IPS-20b (cell line): ENCODE measurements at regions not wholly inside any gene's neighbourhood (a gene's known extent, or its start where the extent isn't known, plus 50 kb on each side); places are given as distances from the start of the nearest gene placed in this dataset.

Experiments used
- H3K27ac ChIP-seq: one replicate; pipeline ENCODE4 v1.5.1; 2013; ENCODE audit warnings: low read length
- H3K27me3 ChIP-seq: 2 replicates; pipeline ENCODE4 v1.6.1; 2013; ENCODE audit warnings: mild to moderate bottlenecking, low read length, inconsistent platforms; ENCODE audit not compliant: insufficient read depth
- H3K36me3 ChIP-seq: 2 replicates; pipeline ENCODE4 v1.6.1; 2013; ENCODE audit warnings: low read depth, mild to moderate bottlenecking, inconsistent platforms, low read length, moderate library complexity; ENCODE audit not compliant: insufficient read depth
- H3K4me1 ChIP-seq: 2 replicates; pipeline ENCODE4 v1.6.1; 2013; ENCODE audit warnings: mild to moderate bottlenecking, control low read depth, inconsistent platforms, low read length, moderate library complexity; ENCODE audit not compliant: insufficient read depth
- H3K4me3 ChIP-seq: 2 replicates; pipeline ENCODE4 v1.5.1; 2013; ENCODE audit warnings: mild to moderate bottlenecking, low read length, inconsistent platforms
- H3K9ac ChIP-seq: 2 replicates; pipeline ENCODE4 v1.6.1; 2013; ENCODE audit warnings: low read depth, mild to moderate bottlenecking, inconsistent platforms, low read length, moderate library complexity
- H3K9me3 ChIP-seq: 2 replicates; pipeline ENCODE4 v1.6.1; 2013; ENCODE audit warnings: mild to moderate bottlenecking, low read depth, low read length, inconsistent platforms; ENCODE audit not compliant: insufficient read depth

DNA sequence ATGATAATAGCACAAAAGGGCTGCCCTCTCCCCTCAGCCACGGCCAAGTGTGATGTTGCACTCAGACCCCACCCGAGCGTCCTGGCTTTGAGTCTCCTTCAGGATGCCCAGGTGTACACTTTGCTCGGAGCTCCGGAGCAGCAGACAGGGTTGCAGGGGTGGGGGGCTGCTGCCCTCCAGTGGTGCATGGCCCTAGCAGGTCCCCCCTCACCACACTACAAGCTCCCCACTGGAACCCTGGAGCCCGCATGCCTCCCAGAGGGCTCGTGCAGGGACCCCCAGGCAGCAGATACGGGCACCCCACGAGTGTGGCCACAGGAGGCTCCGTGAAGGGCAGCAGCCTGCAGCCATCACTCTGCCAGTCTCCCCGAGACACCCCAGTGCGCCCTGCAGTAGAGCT lies 69.9 kb upstream of the C14orf180 start:
- Histone ChIP-seq H3K36me3 (no peaks in the 10 kb centered on the region), H3K27me3 (no peaks in the 10 kb centered on the region), H3K4me1 (no peaks in the 10 kb centered on the region), H3K9ac (no peak overlapping the region), H3K9me3 (peaks cover 7% of the 10 kb centered on the region; the same call in 1 of the 2 replicates), H3K27ac (no peak overlapping the region), H3K4me3 (no peak overlapping the region)

DNA sequence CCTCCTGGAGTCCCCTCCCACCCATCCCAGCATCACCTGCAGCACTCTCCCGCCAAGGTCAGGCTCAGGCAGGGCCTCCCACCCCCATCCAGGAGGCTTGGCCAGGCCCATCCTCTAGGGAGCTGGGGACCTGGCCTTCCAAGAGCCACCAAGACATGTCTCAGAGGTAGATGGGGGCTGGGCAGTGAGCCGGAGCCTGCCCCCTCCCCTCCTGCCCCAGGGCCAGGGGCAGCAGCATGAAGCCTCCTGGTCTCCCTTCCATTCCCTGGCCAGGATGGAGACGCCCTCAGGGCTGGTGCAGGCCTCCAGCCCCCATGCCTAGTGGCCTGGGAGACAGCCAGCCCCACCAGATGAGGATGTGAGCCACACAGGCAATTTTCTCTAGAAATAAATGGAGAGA lies 69.3 kb upstream of the C14orf180 start:
- no peaks in the 10 kb centered on the region for H3K4me1 ChIP-seq
- peaks cover 7% of the 10 kb centered on the region; the same call in 1 of the 2 replicates for H3K9me3 ChIP-seq
- no peaks in the 10 kb centered on the region for H3K27me3 ChIP-seq
- no peak overlapping the region for H3K9ac ChIP-seq
- no peak overlapping the region for H3K4me3 ChIP-seq
- H3K36me3 ChIP-seq, result no peaks in the 10 kb centered on the region
- H3K27ac ChIP-seq, result no peak overlapping the region

DNA sequence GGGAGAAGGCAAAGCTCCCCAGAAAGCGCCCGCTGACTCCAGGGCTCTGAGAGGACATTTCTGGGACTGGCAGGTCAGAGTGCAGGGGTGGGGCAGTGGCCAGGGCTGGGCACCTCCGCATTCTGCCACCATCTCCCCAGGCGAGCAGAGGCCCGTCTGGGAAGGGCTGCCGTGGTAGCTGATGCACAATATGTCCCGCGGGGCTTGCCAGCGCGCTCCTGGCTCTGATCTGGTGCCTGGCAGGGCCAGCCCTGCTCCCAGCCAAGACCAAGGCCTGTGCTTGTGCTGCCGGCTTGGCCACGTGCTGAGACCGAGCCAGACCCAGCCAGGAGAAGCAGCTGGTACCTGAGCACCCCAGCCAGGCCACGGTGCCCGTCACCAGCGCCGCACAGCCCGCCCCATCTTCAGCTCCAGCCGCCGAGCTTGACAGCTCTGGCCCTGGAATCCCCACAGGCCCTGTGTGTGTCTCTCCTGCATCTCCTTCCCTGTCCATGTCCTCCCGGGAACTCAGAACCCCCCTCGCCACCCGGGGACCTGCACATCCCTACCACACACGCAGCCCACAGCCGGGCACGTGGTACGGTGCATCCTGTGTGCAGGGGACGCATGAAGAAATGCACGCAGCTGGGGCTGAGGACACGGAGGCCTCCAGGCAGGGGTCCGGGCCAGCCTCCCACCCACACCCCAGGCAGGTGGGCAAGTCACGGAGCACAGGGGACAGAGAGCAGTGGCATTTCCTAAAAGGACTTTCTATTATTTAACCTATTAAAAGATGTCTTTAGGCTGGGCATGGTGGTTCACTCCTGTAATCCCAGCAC lies 68.6 kb upstream of the C14orf180 start:
- no peak overlapping the region for H3K9ac ChIP-seq

DNA sequence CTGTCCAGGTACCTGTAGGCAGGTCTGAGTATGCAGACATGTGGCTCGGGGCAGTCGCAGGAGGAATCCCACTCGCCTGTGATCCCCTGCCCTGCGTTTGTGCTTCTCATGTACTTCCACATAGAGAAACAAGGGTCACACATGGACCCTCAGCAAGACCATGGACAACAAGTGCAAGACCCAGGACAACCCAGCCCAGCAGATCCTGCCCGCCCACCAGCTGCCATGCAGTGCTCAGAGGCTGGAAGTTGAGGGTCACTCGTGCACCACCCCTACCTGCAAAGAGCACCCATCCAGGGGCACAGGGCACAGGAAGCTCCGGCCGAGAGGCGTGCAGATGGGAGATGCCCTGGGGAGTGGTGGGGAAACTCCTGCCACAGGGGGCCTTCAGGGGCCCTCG lies 67.5 kb upstream of the C14orf180 start:
- no peak overlapping the region for H3K27ac ChIP-seq
- no peak overlapping the region for H3K9ac ChIP-seq
- no peaks in the 10 kb centered on the region for H3K27me3 ChIP-seq
- peaks cover 7% of the 10 kb centered on the region; the same call in 1 of the 2 replicates for H3K9me3 ChIP-seq
- H3K36me3 ChIP-seq, result no peaks in the 10 kb centered on the region
- no peak overlapping the region for H3K4me3 ChIP-seq
- no peaks in the 10 kb centered on the region for H3K4me1 ChIP-seq

More for the DNA sequence above, 68.6 kb upstream of the C14orf180 start:
- H3K9me3 ChIP-seq, result peaks cover 7% of the 10 kb centered on the region; the same call in 1 of the 2 replicates
- H3K27ac ChIP-seq, result no peak overlapping the region
- no peaks in the 10 kb centered on the region for H3K36me3 ChIP-seq
- no peak overlapping the region for H3K4me3 ChIP-seq
- H3K4me1 ChIP-seq, result no peaks in the 10 kb centered on the region
- no peaks in the 10 kb centered on the region for H3K27me3 ChIP-seq

DNA sequence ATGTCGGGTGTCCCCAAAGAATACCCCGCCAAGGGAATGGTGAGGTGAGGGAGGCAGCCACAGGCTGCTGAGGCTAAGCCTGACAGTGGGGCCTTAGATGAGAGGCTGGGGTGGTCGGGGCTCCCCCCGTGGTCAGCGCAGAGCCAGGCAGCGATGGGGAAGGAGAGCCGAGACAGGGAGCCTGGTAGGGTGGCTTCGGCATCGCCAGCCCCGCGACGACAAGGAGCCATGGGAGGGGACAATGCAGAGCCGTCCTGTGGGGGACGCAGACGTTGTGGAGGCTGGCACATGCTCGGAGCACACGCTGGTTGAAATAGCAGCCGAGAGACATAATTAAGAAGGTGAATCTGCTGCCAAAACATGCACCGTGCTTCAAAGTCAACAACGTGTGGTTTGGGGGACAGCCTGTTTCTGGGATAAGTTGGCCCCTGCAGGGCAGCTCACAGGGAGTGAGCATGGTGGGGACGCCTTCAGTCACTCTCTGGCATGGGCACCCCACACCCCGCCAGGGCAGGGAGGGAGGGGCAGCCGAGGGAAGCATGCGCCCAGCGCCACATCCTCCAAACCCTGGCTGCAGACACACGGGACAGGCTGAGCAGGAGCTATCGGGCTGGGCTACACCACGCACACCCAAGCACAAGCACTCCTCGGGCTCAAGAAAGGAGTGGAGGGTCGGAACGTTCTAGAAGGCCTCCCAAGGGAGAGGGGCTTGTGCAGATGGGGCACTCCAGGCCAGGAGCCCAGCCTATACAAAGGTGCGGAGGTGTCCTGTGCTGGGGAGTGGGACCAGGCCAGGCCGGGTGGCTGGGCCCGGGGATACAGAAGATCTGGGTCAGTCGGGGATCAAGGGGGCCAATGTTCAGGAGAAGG lies 66.6 kb upstream of the C14orf180 start:
- Histone ChIP-seq H3K9me3 (peaks cover 6% of the 10 kb centered on the region; the same call in 1 of the 2 replicates), H3K27ac (no peak overlapping the region), H3K36me3 (no peaks in the 10 kb centered on the region), H3K9ac (no peak overlapping the region), H3K4me3 (no peak overlapping the region), H3K27me3 (no peaks in the 10 kb centered on the region), H3K4me1 (no peaks in the 10 kb centered on the region)

DNA sequence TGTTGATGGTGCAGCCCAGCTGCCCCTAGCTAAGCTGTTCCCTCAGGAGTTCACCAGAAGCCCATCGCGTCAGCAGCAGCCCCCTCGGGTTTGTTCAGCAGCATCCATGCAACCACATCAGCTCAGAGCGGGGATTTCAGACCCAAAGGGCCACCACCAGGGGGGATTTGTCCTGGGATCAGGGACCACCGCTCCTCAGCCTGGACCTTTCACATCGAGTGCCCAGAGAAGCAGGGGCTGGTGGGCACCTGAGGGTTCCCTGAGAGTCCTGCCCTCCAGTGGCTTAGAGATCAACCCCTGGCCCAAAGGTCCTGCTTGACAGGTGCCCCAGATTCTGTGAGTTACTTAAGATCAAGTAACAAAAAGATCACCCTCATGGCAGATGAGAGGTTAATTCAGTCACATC lies 65.9 kb upstream of the C14orf180 start:
- H3K9me3 ChIP-seq, result no peaks in the 10 kb centered on the region
- no peaks in the 10 kb centered on the region for H3K27me3 ChIP-seq
- H3K27ac ChIP-seq, result no peak overlapping the region

DNA sequence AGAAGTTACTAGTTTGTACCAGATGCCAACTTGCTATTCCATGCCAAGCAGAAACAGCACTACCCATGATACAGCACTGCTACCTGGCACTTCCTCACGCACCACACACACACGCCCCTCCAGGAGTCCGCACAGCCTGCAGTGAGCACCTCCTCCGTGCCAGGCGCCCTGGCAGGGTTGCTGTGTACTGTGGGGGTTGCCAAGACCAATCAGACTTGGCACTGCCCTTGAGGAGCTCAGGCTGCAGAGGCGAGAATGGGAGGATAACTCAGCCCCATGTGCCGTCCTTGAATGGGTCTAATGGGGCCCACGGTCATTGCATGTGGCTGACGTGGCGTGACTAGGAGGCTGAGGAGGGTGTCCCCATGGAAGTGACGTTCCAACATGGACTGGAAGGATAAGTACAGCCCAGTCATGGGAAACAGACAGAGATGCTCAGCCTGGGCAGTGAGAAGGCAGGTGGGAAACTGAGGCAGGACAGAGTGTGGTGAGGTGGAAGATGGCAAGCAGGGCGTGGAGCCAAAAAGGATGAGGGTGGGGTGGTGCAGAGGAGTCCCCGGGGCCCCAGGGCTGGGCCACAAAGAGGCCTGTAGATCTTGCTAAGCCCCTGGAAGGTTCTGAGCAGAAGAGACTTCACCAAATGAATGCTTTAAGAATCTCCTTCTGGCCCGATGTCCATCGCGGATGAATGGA lies 65.3 kb upstream of the C14orf180 start:
- H3K9ac ChIP-seq, result no peak overlapping the region
- no peaks in the 10 kb centered on the region for H3K9me3 ChIP-seq
- no peak overlapping the region for H3K27ac ChIP-seq
- no peaks in the 10 kb centered on the region for H3K4me1 ChIP-seq
- no peaks in the 10 kb centered on the region for H3K36me3 ChIP-seq
- H3K4me3 ChIP-seq, result no peak overlapping the region
- no peaks in the 10 kb centered on the region for H3K27me3 ChIP-seq

More for the DNA sequence above, 65.9 kb upstream of the C14orf180 start:
- no peaks in the 10 kb centered on the region for H3K4me1 ChIP-seq
- H3K36me3 ChIP-seq, result no peaks in the 10 kb centered on the region
- no peak overlapping the region for H3K4me3 ChIP-seq
- H3K9ac ChIP-seq, result no peak overlapping the region

DNA sequence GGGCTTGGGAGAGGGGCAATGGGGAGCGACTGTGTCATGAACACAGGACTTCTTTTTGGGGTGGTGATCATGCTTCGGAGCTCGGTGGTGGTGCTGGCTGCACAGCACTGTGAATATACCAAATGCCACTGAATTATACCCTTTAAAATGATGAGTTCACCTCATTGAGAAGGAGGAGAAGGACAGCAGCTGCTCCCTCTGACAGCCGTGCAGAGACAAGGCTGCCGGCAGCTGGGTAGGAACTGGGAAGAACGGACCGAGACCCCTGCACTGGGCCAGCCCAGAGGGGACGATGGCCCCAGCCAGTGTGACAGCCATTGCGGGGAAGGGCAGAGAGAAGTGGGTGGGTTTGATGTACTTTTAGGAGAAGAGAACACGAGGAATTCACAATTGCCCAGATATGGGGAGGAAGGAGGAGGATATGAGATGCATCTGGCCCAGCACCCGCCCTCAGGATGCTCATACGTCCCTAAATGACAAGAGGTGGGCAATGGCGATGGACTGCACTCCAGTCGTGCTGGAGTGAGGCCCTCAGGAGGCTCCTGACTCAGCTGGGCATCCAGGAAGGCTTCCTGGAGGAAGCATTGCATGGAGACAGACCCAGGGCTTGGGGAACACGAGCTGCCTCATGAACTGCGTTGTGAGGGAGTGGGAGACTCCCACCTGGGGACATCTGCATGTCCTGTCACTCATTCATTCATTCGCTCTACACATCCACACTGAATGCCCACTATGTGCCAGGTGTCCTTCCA lies 64.3 kb upstream of the C14orf180 start:
- H3K4me3 ChIP-seq, result no peak overlapping the region
- no peak overlapping the region for H3K9ac ChIP-seq
- no peak overlapping the region for H3K27ac ChIP-seq
- H3K36me3 ChIP-seq, result no peaks in the 10 kb centered on the region
- no peaks in the 10 kb centered on the region for H3K27me3 ChIP-seq
- no peaks in the 10 kb centered on the region for H3K9me3 ChIP-seq
- no peaks in the 10 kb centered on the region for H3K4me1 ChIP-seq

DNA sequence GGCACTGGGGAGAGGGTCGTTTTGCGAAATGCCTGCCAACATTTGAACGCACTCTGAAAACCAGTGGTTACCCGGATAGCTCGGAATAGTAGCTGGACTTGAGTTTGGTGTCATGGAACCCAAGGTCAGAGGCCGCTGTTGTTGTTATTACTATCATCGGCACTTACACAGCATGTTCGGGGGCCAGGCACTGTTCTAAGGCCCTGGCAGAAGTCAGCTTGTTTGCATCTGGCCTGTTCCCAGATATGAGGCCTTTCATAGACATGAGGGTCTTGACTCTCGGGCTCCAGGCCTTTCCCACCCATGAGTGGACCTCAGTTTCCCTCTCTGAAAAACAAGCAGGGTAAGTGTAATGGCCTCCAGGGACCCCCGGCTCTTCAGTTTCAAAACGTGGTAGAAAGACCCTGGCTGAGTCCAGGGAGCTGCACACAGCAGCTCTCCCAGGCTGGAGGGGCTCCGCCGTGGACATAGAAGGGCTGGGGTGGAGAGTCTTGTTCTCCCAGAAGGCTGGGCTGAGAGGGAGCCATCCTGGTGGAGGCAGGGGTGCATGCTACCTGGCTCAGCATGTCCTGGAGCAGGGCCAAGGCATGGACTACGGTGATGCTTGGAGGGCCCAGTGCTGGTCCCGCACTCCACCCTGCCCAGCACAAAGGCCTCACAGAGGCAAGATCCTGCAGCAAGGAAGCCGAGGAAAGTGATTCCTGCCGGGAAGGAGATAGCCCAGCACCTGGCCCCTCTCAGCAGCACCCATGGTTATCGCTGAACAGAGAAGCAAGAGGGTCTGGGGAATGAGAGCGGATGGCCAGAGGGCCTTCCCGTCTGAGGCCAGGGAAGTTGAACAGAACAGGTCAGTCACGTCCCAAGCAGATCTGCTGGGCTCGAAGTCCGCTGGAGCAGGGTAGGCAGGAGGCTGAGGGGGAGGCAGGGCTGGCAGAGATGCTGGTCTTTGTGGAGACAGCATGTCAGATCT lies 63.5 kb upstream of the C14orf180 start:
- Histone ChIP-seq H3K4me1 (no peaks in the 10 kb centered on the region), H3K9ac (no peak overlapping the region), H3K36me3 (no peaks in the 10 kb centered on the region), H3K9me3 (no peaks in the 10 kb centered on the region), H3K27ac (no peak overlapping the region), H3K27me3 (no peaks in the 10 kb centered on the region), H3K4me3 (no peak overlapping the region)

DNA sequence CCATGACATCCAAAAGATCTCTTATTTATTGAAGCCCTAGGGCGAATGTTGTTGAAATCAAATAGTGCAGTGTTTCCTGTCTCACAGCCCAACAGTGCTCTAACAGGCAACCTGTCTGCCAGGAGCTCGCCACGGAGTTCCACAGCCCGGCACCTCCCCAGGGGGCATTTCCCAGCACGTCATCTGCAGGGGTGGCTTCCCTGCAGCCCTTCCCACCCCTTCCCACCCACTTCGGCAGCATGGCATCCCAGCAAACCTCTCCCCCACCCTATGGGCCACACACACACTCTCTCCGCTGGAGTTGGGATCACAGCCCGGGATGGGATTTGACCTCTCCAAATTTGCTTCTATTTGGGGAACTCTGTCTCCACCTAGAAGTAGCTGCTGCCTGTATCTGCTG lies 62.7 kb upstream of the C14orf180 start:
- H3K36me3 ChIP-seq, result no peaks in the 10 kb centered on the region
- no peaks in the 10 kb centered on the region for H3K9me3 ChIP-seq
- H3K27me3 ChIP-seq, result no peaks in the 10 kb centered on the region
- H3K4me3 ChIP-seq, result no peak overlapping the region
- no peak overlapping the region for H3K9ac ChIP-seq
- no peak overlapping the region for H3K27ac ChIP-seq
- H3K4me1 ChIP-seq, result no peaks in the 10 kb centered on the region
